HUES6 (cell line): ENCODE measurements at regions not wholly inside any gene's neighbourhood (a gene's known extent, or its start where the extent isn't known, plus 50 kb on each side); places are given as distances from the start of the nearest gene placed in this dataset.
"Not testable (repeated sequence)": the region's sequence is repeated elsewhere in the genome, so short reads cannot be mapped to it uniquely, and the experiment has no call there.

Experiments used
- H3K27ac ChIP-seq: 2 replicates; pipeline ENCODE4 v1.7.0; 2013; ENCODE audit warnings: low read depth, mild to moderate bottlenecking, low read length, inconsistent platforms
- H3K27me3 ChIP-seq: 2 replicates; pipeline ENCODE4 v1.6.1; 2013; ENCODE audit warnings: low read length; ENCODE audit not compliant: control insufficient read depth, insufficient read depth
- H3K36me3 ChIP-seq: 2 replicates; pipeline ENCODE4 v1.6.1; 2013; ENCODE audit warnings: low read length; ENCODE audit not compliant: control insufficient read depth, insufficient read depth
- H3K4me1 ChIP-seq: 2 replicates; pipeline ENCODE4 v1.6.1; 2013; ENCODE audit warnings: low read length; ENCODE audit not compliant: control insufficient read depth, insufficient read depth
- H3K4me3 ChIP-seq: 2 replicates; pipeline ENCODE4 v1.5.1; 2013; ENCODE audit warnings: low read depth, low read length
- H3K9ac ChIP-seq: one replicate; pipeline ENCODE4 v1.6.1; 2013; ENCODE audit warnings: mild to moderate bottlenecking, low read length
- H3K9me3 ChIP-seq: 2 replicates; pipeline ENCODE4 v1.6.1; 2013; ENCODE audit warnings: low read depth, low read length; ENCODE audit not compliant: control insufficient read depth, insufficient read depth

- H3K36me3 ChIP-seq, result no peaks in the 10 kb centered on the region
- H3K27ac ChIP-seq, result no peak overlapping the region
- H3K4me3 ChIP-seq, result no peak overlapping the region
- H3K9me3 ChIP-seq, result 0 out of 2 replicates have a peak, but pooled peaks cover under 1% of the 10 kb centered on the region
- no peak overlapping the region for H3K9ac ChIP-seq
- H3K27me3 ChIP-seq, result peaks cover 95% of the 10 kb centered on the region
- no peaks in the 10 kb centered on the region for H3K4me1 ChIP-seq
Observed at GRCh38 chr1:20416706-20417105, 69.3 kb downstream of the CAMK2N1 start.

- Histone ChIP-seq H3K27ac (no peak overlapping the region), H3K4me3 (no peak overlapping the region), H3K4me1 (no peaks in the 10 kb centered on the region), H3K36me3 (no peaks in the 10 kb centered on the region), H3K27me3 (peaks cover 96% of the 10 kb centered on the region), H3K9me3 (no peaks in the 10 kb centered on the region), H3K9ac (no peak overlapping the region)
Observed at GRCh38 chr1:20413776-20414140, 72.3 kb downstream of the CAMK2N1 start.

GRCh38 chr1:20413136-20413775, 72.8 kb downstream of the CAMK2N1 start:
- Histone ChIP-seq H3K27me3 (peaks cover 96% of the 10 kb centered on the region), H3K9ac (no peak overlapping the region), H3K4me3 (no peak overlapping the region), H3K27ac (no peak overlapping the region), H3K9me3 (no peaks in the 10 kb centered on the region), H3K36me3 (no peaks in the 10 kb centered on the region), H3K4me1 (no peaks in the 10 kb centered on the region)

- no peaks in the 10 kb centered on the region for H3K36me3 ChIP-seq
- H3K27ac ChIP-seq, result no peak overlapping the region
- no peak overlapping the region for H3K9ac ChIP-seq
- peaks cover 4% of the 10 kb centered on the region; the same call in 1 of the 2 replicates for H3K4me1 ChIP-seq
- H3K4me3 ChIP-seq, result no peak overlapping the region
- peaks cover 98% of the 10 kb centered on the region for H3K27me3 ChIP-seq
- H3K9me3 ChIP-seq, result no peaks in the 10 kb centered on the region
Observed at GRCh38 chr1:20411196-20411980, 74.6 kb downstream of the CAMK2N1 start.

GRCh38 chr1:20410503-20410902, 75.5 kb downstream of the CAMK2N1 start:
- Histone ChIP-seq H3K9ac (no peak overlapping the region), H3K36me3 (no peaks in the 10 kb centered on the region), H3K9me3 (no peaks in the 10 kb centered on the region), H3K27ac (no peak overlapping the region), H3K27me3 (peaks cover 100% of the 10 kb centered on the region), H3K4me1 (peaks cover 8% of the 10 kb centered on the region; the same call in 1 of the 2 replicates), H3K4me3 (no peak overlapping the region)

- no peaks in the 10 kb centered on the region for H3K9me3 ChIP-seq
- H3K4me1 ChIP-seq, result peaks cover 8% of the 10 kb centered on the region; the same call in 1 of the 2 replicates
- H3K36me3 ChIP-seq, result no peaks in the 10 kb centered on the region
- H3K27ac ChIP-seq, result no peak overlapping the region
- H3K4me3 ChIP-seq, result no peak overlapping the region
- no peak overlapping the region for H3K9ac ChIP-seq
- H3K27me3 ChIP-seq, result peaks cover 100% of the 10 kb centered on the region
Observed at GRCh38 chr1:20409971-20410370, 76.0 kb downstream of the CAMK2N1 start.

GRCh38 chr1:20409012-20409411, 77.0 kb downstream of the CAMK2N1 start:
- Histone ChIP-seq H3K4me3 (no peak overlapping the region), H3K27ac (no peak overlapping the region), H3K27me3 (peaks cover 100% of the 10 kb centered on the region), H3K9me3 (no peaks in the 10 kb centered on the region), H3K36me3 (no peaks in the 10 kb centered on the region), H3K4me1 (peaks cover 8% of the 10 kb centered on the region; the same call in 1 of the 2 replicates), H3K9ac (no peak overlapping the region)

- H3K27ac ChIP-seq, H3K9me3 ChIP-seq, H3K4me1 ChIP-seq, H3K4me3 ChIP-seq, H3K36me3 ChIP-seq, H3K9ac ChIP-seq: not testable (repeated sequence)
- peaks cover 100% of the 10 kb centered on the region for H3K27me3 ChIP-seq
Observed at GRCh38 chr1:20408133-20408650, 77.8 kb downstream of the CAMK2N1 start.

GRCh38 chr1:20405893-20406604, 80.0 kb downstream of the CAMK2N1 start:
- Histone ChIP-seq H3K9me3 (no peaks in the 10 kb centered on the region), H3K4me1 (peaks cover 8% of the 10 kb centered on the region; the same call in 1 of the 2 replicates), H3K36me3 (no peaks in the 10 kb centered on the region), H3K27ac (no peak overlapping the region), H3K4me3 (no peak overlapping the region), H3K27me3 (peaks cover 100% of the 10 kb centered on the region), H3K9ac (no peak overlapping the region)

GRCh38 chr1:20405051-20405754, 80.8 kb downstream of the CAMK2N1 start:
- no peaks in the 10 kb centered on the region for H3K9me3 ChIP-seq
- H3K36me3 ChIP-seq, result no peaks in the 10 kb centered on the region
- no peak overlapping the region for H3K9ac ChIP-seq
- no peak overlapping the region for H3K4me3 ChIP-seq
- no peak overlapping the region for H3K27ac ChIP-seq
- peaks cover 8% of the 10 kb centered on the region; the same call in 1 of the 2 replicates for H3K4me1 ChIP-seq
- H3K27me3 ChIP-seq, result peaks cover 100% of the 10 kb centered on the region
